ENCODE measurements at regions not wholly inside any gene's neighbourhood (a gene's known extent, or its start where the extent isn't known, plus 50 kb on each side); places are given as distances from the start of the nearest gene placed in this dataset.

- DNase-seq = no peak
- Histone ChIP-seq H3K36me3 (replicated peaks in 1 of 2; ENCODE audit: control insufficient read depth in 1 of 2, insufficient read depth in 2 of 2, low read length in 1 of 2) (no peaks in the 10 kb centered on the region), H3K27ac (ENCODE audit: low read depth in 2 of 2, low read length in 1 of 2) (peak overlapping the region in 1 of 2 experiments; percentile 88; a peak in 2 of 4 replicates), H4K20me1 (ENCODE audit: insufficient read depth) (no peaks in the 10 kb centered on the region), H3K27me3 (ENCODE audit: insufficient read depth) (no peaks in the 10 kb centered on the region), H3K4me2 (0 out of 2 replicates have a peak overlapping the region, but pooled peaks have one; percentile 13), H3F3A (replicated peaks; ENCODE audit: insufficient read depth) (peaks cover 20% of the 10 kb centered on the region), H3K79me2 (ENCODE audit: insufficient read depth) (no peaks in the 10 kb centered on the region), H3K9ac (peak overlapping the region; percentile 30; the same call in 1 of the 2 replicates), H3K9me2 (no peaks in the 10 kb centered on the region), H3K4me1 (ENCODE audit: control insufficient read depth in 1 of 2, insufficient read depth in 2 of 2, low read depth in 1 of 2, low read length in 1 of 2) (peaks cover 0 to 33% of the 10 kb centered on the region in 2 experiments; a peak in 2 of 4 replicates), H3K4me3 (ENCODE audit: low read depth in 2 of 2, low read length in 1 of 2) (no peak overlapping the region), H2AFZ (ENCODE audit: low read depth) (peak overlapping the region; percentile 2; the same call in 1 of the 2 replicates), H3K9me3 (no peaks in the 10 kb centered on the region)
- TF ChIP-seq TCF12 (IDR thresholded peaks at IDR 0.05) (no peak), NRF1 (IDR thresholded peaks at IDR 0.05; ENCODE audit: low read depth, low read length) (no peak), FOXJ3 (CRISPR knock-in tag; IDR thresholded peaks at IDR 0.05) (no peak), MXI1 (IDR thresholded peaks at IDR 0.05; ENCODE audit: low read depth, low read length) (no peak)
- 79% methylated on average over 10 of the region's 11 CpGs for WGBS (ENCODE audit: low lambda C conversion rate)
- POLR2A ChIA-PET = no interaction called here
- CTCF ChIA-PET = interaction anchor here (1.0 kb wide), 1 partner anchor 48 kb away, joined by 3 read pairs; no protein-coding TSS in a partner anchor
These were observed 74.7 kb upstream of the AKT3 start for GRCh38 chr1:243924588-243925349.

GRCh38 chr1:243924188-243924587 lies 74.1 kb upstream of the AKT3 start:
- H3K36me3 ChIP-seq (replicated peaks in 1 of 2; ENCODE audit: control insufficient read depth in 1 of 2, insufficient read depth in 2 of 2, low read length in 1 of 2) = no peaks in the 10 kb centered on the region
- H3F3A ChIP-seq (replicated peaks; ENCODE audit: insufficient read depth) = peaks cover 20% of the 10 kb centered on the region
- H3K79me2 ChIP-seq (ENCODE audit: insufficient read depth) = no peaks in the 10 kb centered on the region
- 40% methylated on average over 3 of the region's 3 CpGs for WGBS (ENCODE audit: low lambda C conversion rate)
- peaks cover 0 to 33% of the 10 kb centered on the region in 2 experiments; a peak in 2 of 4 replicates for H3K4me1 ChIP-seq (ENCODE audit: control insufficient read depth in 1 of 2, insufficient read depth in 2 of 2, low read depth in 1 of 2, low read length in 1 of 2)
- TF ChIP-seq POLR2AphosphoS5 (IDR thresholded peaks at IDR 0.05; ENCODE audit: low read depth, low read length) (no peak), MAX (IDR thresholded peaks at IDR 0.05; ENCODE audit: low read depth) (0 out of 2 replicates have a peak, but pooled peaks have one; percentile 18), PBX3 (IDR thresholded peaks at IDR 0.05) (peak; percentile 53; the same call in 1 of the 2 replicates), MXI1 (IDR thresholded peaks at IDR 0.05; ENCODE audit: low read depth, low read length) (no peak), EP300 (IDR thresholded peaks at IDR 0.05; ENCODE audit: borderline replicate concordance in 1 of 2, low read depth in 1 of 2, low read length in 1 of 2) (peak in 1 of 2 experiments; percentile 30; a peak in 1 of 4 replicates), TCF12 (IDR thresholded peaks at IDR 0.05) (peak; percentile 56; the same call in 1 of the 2 replicates), FOSL2 (IDR thresholded peaks at IDR 0.05; ENCODE audit: borderline replicate concordance, low read depth) (peak; percentile 32; the same call in 1 of the 2 replicates)
- DNase-seq = no peak
- H3K4me3 ChIP-seq (ENCODE audit: low read depth in 2 of 2, low read length in 1 of 2) = no peak overlapping the region
- H3K9me3 ChIP-seq = no peaks in the 10 kb centered on the region
- H3K4me2 ChIP-seq = peak overlapping the region; percentile 13; the same call in 1 of the 2 replicates
- ChIA-PET CTCF (interaction anchor here (1.0 kb wide), 1 partner anchor 49 kb away, joined by 3 read pairs; no protein-coding TSS in a partner anchor), POLR2A (no interaction called here)
- H3K27me3 ChIP-seq (ENCODE audit: insufficient read depth) = no peaks in the 10 kb centered on the region
- peak overlapping the region in 1 of 2 experiments; percentile 88; a peak in 2 of 4 replicates for H3K27ac ChIP-seq (ENCODE audit: low read depth in 2 of 2, low read length in 1 of 2)
- peak overlapping the region; percentile 30; the same call in 1 of the 2 replicates for H3K9ac ChIP-seq
- H4K20me1 ChIP-seq (ENCODE audit: insufficient read depth) = no peaks in the 10 kb centered on the region
- peak overlapping the region; percentile 2; the same call in 1 of the 2 replicates for H2AFZ ChIP-seq (ENCODE audit: low read depth)
- no peaks in the 10 kb centered on the region for H3K9me2 ChIP-seq
